HL-60 (cell line): ENCODE measurements at regions not wholly inside any gene's neighbourhood (a gene's known extent, or its start where the extent isn't known, plus 50 kb on each side); places are given as distances from the start of the nearest gene placed in this dataset.

ENCODE experiments used
- DNase-seq, 2 experiments: peaks; one replicate each; pipeline ENCODE4 v3.0.0-alpha.2; 2010 to 2020; ENCODE audit warnings: low read depth in 1 of 2, low spot score in 1 of 2
- H3K27ac ChIP-seq: fragments of 250-450 bp; sonication (Bioruptor Pico); replicated peaks from 2 replicates; pipeline ENCODE4 v1.5.1; 2020; ENCODE audit warnings: mild to moderate bottlenecking, moderate library complexity
- H3K27me3 ChIP-seq: fragments of 250-450 bp; sonication (Bioruptor Pico); 2 replicates; pipeline ENCODE4 v1.5.1; 2021; ENCODE audit warnings: mild to moderate bottlenecking, moderate library complexity; ENCODE audit not compliant: insufficient read depth, poor library complexity, severe bottlenecking
- H3K4me3 ChIP-seq: replicated peaks from 2 replicates; pipeline ENCODE4 v1.5.1; 2011; ENCODE audit warnings: mild to moderate bottlenecking, control low read depth, low read length; ENCODE audit not compliant: insufficient read depth
- CTCF ChIP-seq: IDR thresholded peaks from one replicate; pipeline ENCODE4 v1.5.1; 2011; ENCODE audit warnings: low read length, control low read depth, inconsistent platforms; ENCODE audit not compliant: insufficient read depth
- GABPA ChIP-seq: IDR thresholded peaks from 2 replicates; pipeline ENCODE4 v1.6.1; 2012; ENCODE audit warnings: low read depth
- POLR2AphosphoS5 ChIP-seq: IDR thresholded peaks from 2 replicates; pipeline ENCODE4 v1.6.1; 2012; ENCODE audit warnings: low read depth
- SPI1 ChIP-seq: IDR thresholded peaks from 2 replicates; pipeline ENCODE4 v1.6.1; 2012; ENCODE audit warnings: low read depth, mild to moderate bottlenecking, borderline replicate concordance
- TF ChIP-seq, protein P1 (sequence below): IDR thresholded peaks from 2 replicates; pipeline ENCODE4 v1.6.1; 2012; ENCODE audit warnings: low read depth; ENCODE audit not compliant: insufficient replicate concordance

GRCh38 chr2:37425408-37425807 lies 81.0 kb downstream of the QPCT start:
- Histone ChIP-seq H3K27me3 (no peaks in the 10 kb centered on the region), H3K27ac (no peak overlapping the region), H3K4me3 (no peak overlapping the region)
- DNase-seq = no peak
- no peak for TF ChIP-seq CTCF
- no peak for TF ChIP-seq SPI1
- TF ChIP-seq GABPA = no peak
- TF ChIP-seq POLR2AphosphoS5 = no peak
- TF ChIP-seq, protein P1, sequence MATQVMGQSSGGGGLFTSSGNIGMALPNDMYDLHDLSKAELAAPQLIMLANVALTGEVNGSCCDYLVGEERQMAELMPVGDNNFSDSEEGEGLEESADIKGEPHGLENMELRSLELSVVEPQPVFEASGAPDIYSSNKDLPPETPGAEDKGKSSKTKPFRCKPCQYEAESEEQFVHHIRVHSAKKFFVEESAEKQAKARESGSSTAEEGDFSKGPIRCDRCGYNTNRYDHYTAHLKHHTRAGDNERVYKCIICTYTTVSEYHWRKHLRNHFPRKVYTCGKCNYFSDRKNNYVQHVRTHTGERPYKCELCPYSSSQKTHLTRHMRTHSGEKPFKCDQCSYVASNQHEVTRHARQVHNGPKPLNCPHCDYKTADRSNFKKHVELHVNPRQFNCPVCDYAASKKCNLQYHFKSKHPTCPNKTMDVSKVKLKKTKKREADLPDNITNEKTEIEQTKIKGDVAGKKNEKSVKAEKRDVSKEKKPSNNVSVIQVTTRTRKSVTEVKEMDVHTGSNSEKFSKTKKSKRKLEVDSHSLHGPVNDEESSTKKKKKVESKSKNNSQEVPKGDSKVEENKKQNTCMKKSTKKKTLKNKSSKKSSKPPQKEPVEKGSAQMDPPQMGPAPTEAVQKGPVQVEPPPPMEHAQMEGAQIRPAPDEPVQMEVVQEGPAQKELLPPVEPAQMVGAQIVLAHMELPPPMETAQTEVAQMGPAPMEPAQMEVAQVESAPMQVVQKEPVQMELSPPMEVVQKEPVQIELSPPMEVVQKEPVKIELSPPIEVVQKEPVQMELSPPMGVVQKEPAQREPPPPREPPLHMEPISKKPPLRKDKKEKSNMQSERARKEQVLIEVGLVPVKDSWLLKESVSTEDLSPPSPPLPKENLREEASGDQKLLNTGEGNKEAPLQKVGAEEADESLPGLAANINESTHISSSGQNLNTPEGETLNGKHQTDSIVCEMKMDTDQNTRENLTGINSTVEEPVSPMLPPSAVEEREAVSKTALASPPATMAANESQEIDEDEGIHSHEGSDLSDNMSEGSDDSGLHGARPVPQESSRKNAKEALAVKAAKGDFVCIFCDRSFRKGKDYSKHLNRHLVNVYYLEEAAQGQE = no peak

DNA sequence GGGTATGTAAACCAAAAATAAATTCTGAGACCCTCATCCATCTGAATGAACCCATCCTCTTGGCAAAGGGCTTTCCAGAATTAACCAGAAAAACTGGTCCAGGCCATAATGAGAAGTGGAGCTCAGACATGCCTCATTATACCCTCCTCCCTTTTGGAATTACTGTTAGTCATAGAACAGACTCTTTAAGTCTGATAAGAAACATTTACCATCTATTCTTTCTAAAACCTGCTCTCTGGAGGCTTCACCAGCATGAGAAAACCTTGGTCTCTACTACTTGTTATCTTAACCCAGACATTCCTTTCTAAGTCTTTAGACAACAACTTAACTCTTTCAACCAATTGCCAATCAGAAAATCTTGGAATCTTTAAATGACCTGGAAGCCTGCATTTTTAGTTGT lies 82.8 kb downstream of the QPCT start:
- no peak for TF ChIP-seq CTCF
- TF ChIP-seq GABPA = no peak
- TF ChIP-seq, protein P1 = no peak
- TF ChIP-seq POLR2AphosphoS5 = no peak
- TF ChIP-seq SPI1 = no peak
- Histone ChIP-seq H3K27me3 (no peaks in the 10 kb centered on the region), H3K27ac (no peak overlapping the region), H3K4me3 (no peak overlapping the region)
- DNase-seq = no peak

- Histone ChIP-seq H3K27ac (no peak overlapping the region), H3K4me3 (no peak overlapping the region), H3K27me3 (no peaks in the 10 kb centered on the region)
- DNase-seq = no peak
- TF ChIP-seq, protein P1 = no peak
- TF ChIP-seq SPI1 (no peak), POLR2AphosphoS5 (no peak), CTCF (no peak), GABPA (no peak)
Observed at GRCh38 chr2:37436323-37436722, 91.9 kb downstream of the QPCT start.
